DND-41 (cell line): ENCODE measurements at regions not wholly inside any gene's neighbourhood (a gene's known extent, or its start where the extent isn't known, plus 50 kb on each side); places are given as distances from the start of the nearest gene placed in this dataset.

Experiments
- EZH2 ChIP-seq: IDR thresholded peaks from 3 replicates; pipeline ENCODE4 v1.6.1; 2012; ENCODE audit warnings: borderline replicate concordance, low read depth, mild to moderate bottlenecking, moderate library complexity, low read length, inconsistent platforms; ENCODE audit not compliant: severe bottlenecking
- TF ChIP-seq, protein P1 (sequence below): IDR thresholded peaks from 2 replicates; pipeline ENCODE4 v1.5.1; 2012; ENCODE audit warnings: borderline replicate concordance, low read length, moderate library complexity, mild to moderate bottlenecking; ENCODE audit not compliant: poor library complexity, severe bottlenecking; ENCODE audit errors: extremely low read depth

GRCh38 chr10:44776181-44776580 lies 135.0 kb upstream of the TMEM72 start:
- TF ChIP-seq, protein P1, sequence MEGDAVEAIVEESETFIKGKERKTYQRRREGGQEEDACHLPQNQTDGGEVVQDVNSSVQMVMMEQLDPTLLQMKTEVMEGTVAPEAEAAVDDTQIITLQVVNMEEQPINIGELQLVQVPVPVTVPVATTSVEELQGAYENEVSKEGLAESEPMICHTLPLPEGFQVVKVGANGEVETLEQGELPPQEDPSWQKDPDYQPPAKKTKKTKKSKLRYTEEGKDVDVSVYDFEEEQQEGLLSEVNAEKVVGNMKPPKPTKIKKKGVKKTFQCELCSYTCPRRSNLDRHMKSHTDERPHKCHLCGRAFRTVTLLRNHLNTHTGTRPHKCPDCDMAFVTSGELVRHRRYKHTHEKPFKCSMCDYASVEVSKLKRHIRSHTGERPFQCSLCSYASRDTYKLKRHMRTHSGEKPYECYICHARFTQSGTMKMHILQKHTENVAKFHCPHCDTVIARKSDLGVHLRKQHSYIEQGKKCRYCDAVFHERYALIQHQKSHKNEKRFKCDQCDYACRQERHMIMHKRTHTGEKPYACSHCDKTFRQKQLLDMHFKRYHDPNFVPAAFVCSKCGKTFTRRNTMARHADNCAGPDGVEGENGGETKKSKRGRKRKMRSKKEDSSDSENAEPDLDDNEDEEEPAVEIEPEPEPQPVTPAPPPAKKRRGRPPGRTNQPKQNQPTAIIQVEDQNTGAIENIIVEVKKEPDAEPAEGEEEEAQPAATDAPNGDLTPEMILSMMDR, result no peak
- TF ChIP-seq EZH2, result no peak
